VCaP (cell line): ENCODE measurements at regions not wholly inside any gene's neighbourhood (a gene's known extent, or its start where the extent isn't known, plus 50 kb on each side); places are given as distances from the start of the nearest gene placed in this dataset.

Experiments used
- H3K27ac ChIP-seq: fragments of 450-650 bp; 2 replicates; pipeline ENCODE4 v1.5.1; 2017
- TF ChIP-seq, protein P1 (sequence below): fragments of 450-650 bp; conservative IDR thresholded peaks from 2 replicates; pipeline ENCODE4 v1.5.1; 2017; ENCODE audit warnings: mild to moderate bottlenecking, moderate library complexity

DNA sequence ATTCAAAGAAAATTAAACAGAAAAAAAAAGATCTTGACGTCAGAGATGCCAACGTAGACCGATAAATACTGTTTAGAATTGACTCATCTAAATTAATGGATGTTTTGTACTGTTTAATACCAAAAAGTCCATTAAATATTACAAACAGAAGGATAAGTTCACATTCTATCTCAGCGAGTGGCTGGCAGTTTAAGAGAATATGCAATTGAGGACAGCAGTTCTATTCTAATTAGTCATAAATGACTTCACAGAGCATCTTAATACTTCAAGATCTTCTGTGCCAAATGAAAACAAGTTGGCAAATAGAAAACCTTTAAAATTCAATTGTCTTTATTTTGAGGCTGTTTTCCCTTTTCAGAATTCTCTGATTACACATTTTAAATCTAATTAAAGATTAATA, 326.6 kb upstream of the NREP start:
- TF ChIP-seq, protein P1, sequence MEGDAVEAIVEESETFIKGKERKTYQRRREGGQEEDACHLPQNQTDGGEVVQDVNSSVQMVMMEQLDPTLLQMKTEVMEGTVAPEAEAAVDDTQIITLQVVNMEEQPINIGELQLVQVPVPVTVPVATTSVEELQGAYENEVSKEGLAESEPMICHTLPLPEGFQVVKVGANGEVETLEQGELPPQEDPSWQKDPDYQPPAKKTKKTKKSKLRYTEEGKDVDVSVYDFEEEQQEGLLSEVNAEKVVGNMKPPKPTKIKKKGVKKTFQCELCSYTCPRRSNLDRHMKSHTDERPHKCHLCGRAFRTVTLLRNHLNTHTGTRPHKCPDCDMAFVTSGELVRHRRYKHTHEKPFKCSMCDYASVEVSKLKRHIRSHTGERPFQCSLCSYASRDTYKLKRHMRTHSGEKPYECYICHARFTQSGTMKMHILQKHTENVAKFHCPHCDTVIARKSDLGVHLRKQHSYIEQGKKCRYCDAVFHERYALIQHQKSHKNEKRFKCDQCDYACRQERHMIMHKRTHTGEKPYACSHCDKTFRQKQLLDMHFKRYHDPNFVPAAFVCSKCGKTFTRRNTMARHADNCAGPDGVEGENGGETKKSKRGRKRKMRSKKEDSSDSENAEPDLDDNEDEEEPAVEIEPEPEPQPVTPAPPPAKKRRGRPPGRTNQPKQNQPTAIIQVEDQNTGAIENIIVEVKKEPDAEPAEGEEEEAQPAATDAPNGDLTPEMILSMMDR: no peak
- H3K27ac ChIP-seq: no peak overlapping the region

GRCh38 chr5:112077180-112077579, 320.2 kb upstream of the NREP start:
- TF ChIP-seq, protein P1: no peak
- H3K27ac ChIP-seq: no peak overlapping the region

- TF ChIP-seq, protein P1: no peak
- no peak overlapping the region for H3K27ac ChIP-seq
Measured at GRCh38 chr5:112070022-112070421, 313.0 kb upstream of the NREP start.

DNA sequence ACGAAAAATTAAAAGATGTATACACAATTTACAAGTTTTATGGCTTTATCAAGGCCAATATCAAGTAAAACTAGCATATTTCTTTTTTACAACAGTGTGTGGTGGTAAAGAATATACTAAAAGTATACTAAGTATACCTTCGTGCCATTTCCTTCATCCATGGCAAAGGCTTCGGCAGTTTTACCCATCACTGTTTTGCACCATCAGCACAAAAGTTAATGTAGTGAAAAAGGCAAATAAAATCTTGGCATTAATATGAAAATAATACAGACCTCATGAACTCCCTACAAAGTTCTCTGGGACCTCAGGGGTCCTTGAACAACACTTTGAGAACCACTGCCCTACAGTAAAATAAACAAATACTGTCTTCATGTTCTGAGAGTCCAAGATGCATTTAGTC, 312.3 kb upstream of the NREP start:
- H3K27ac ChIP-seq: no peak overlapping the region
- TF ChIP-seq, protein P1: no peak

DNA sequence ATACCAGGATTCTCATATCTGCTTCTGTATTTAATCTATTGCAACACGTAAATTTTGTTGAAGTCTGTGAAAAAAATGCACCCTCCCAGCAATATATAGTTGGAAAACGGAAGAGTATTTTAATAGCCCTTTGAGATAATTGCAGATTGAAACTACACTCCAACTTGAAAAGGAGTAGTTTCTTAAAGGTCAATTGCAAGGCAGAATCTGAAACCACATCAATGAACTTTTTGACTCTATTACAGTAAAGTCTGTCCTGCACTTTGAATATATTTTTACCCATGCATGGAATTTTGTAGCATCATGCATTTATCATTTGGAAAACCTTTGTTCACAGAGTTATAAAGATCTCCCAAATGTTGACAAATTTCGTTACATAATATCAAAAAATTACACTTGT, 311.6 kb upstream of the NREP start:
- TF ChIP-seq, protein P1: no peak

DNA sequence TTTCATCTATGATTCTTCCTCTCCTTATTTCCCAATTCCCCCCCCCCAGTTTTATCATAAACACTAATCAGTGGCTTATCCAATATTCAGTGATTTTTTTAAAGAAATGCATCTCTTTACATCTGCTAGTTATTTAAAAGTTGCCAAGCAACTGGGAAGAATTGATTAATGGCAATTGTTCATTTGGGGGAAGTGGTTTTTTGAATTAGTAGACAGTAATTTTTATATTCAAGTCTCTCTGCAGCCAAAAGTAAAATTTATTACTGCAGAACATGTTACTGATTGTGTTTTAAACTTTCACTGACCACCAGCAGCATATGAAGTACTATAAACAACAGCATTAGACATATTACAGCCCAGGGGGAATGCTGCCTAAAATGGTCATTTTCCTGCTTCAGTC, 308.8 kb upstream of the NREP start:
- TF ChIP-seq, protein P1: no peak
- H3K27ac ChIP-seq: no peak overlapping the region

More for the DNA sequence above, 311.6 kb upstream of the NREP start:
- H3K27ac ChIP-seq: no peak overlapping the region

GRCh38 chr5:112064956-112065355, 308.0 kb upstream of the NREP start:
- H3K27ac ChIP-seq: no peak overlapping the region
- TF ChIP-seq, protein P1: no peak

- TF ChIP-seq, protein P1: no peak
- H3K27ac ChIP-seq: no peak overlapping the region
Measured at GRCh38 chr5:112064271-112064701, 307.3 kb upstream of the NREP start.
